Transverse colon (tissue), 4 donors: ENCODE measurements at regions not wholly inside any gene's neighbourhood (a gene's known extent, or its start where the extent isn't known, plus 50 kb on each side); places are given as distances from the start of the nearest gene placed in this dataset.

Experiments used
- DNase-seq: peaks from one replicate; pipeline ENCODE4 v3.0.0-alpha.2; 2019
- H3K27ac ChIP-seq, 4 donors: fragments of 200-600 bp; sonication (generic); 2 replicates each; pipeline ENCODE4 v1.5.1; 2016 to 2018; ENCODE audit warnings: inconsistent platforms in 4 of 4
- H3K27me3 ChIP-seq: fragments of 200-600 bp; sonication (generic); 2 replicates; pipeline ENCODE4 v1.5.1; 2017; ENCODE audit warnings: inconsistent platforms
- H3K36me3 ChIP-seq, 4 donors: fragments of 200-600 bp; sonication (generic); 2 replicates each; pipeline ENCODE4 v1.5.1; 2017 to 2019; ENCODE audit warnings: inconsistent platforms in 4 of 4
- H3K4me1 ChIP-seq, 4 donors: fragments of 200-600 bp; sonication (generic); 2 replicates each; pipeline ENCODE4 v1.5.1; 2017 to 2020; ENCODE audit warnings: inconsistent platforms in 4 of 4
- H3K4me3 ChIP-seq, 4 donors: fragments of 200-600 bp; sonication (generic); 1 replicate in 1 of 4; 2 replicates in 3 of 4; pipeline versions ENCODE4 v1.5.1 to v1.6.1; 2017 to 2019; ENCODE audit warnings: inconsistent platforms in 4 of 4
- H3K9me3 ChIP-seq, 2 donors: fragments of 200-600 bp; sonication (generic); 2 replicates each; pipeline ENCODE4 v1.5.1; 2017 to 2019; ENCODE audit warnings: inconsistent platforms in 2 of 2
- CTCF ChIP-seq, 5 experiments: fragments of 200-600 bp in 3 of 5; fragments of 450-650 bp in 2 of 5; sonication (generic) in 3 of 5; IDR thresholded peaks; 1 replicate in 2 of 5; 2 replicates in 3 of 5; pipeline ENCODE4 v1.5.1; 2016 to 2017; ENCODE audit warnings: antibody characterized with exemption in 5 of 5, inconsistent platforms in 3 of 5, mild to moderate bottlenecking in 2 of 5, moderate library complexity in 1 of 5
- EP300 ChIP-seq: sonication (generic); formaldehyde crosslinking; IDR thresholded peaks from one replicate; pipeline ENCODE4 v1.6.1; 2017; ENCODE audit warnings: antibody characterized with exemption, low read depth
- POLR2A ChIP-seq: fragments of 450-650 bp; IDR thresholded peaks from one replicate; pipeline ENCODE4 v1.6.1; 2016; ENCODE audit warnings: antibody characterized with exemption, mild to moderate bottlenecking, moderate library complexity
- POLR2AphosphoS5 ChIP-seq, 3 donors: sonication (generic); formaldehyde crosslinking; IDR thresholded peaks; one replicate each; pipeline ENCODE4 v1.6.1; 2016; ENCODE audit warnings: antibody characterized with exemption in 3 of 3
- WGBS, 2 donors: methylation state at CpG; one replicate each; pipeline ENCODE4 v1.1.5; 2018; ENCODE audit warnings: low coverage in 1 of 2; 5-methylcytosine and 5-hydroxymethylcytosine counted together
- in situ Hi-C, 4 donors: fragments of 200-750 bp; cut with MboI; loops; one replicate each; pipeline versions ENCODE4 v1.15.0 to v1.15.1; 2017; ENCODE audit warnings: low sequenced_read_pairs in 3 of 4, low pct_ligation_motif_present in 1 of 4, low pct_unique_long_range_greater_than_20kb in 1 of 4
- intact Hi-C: fragments of 100-400 bp; cut with DNase I; formaldehyde crosslinking; loops from one replicate; pipeline ENCODE4 v1.15.1; 2023; ENCODE audit warnings: low total_unique reads

GRCh38 chr16:86870380-86870779 lies 292.0 kb downstream of the FOXL1 start:
- H3K4me1 ChIP-seq = peaks cover 0 to 3% (median 0%) of the 10 kb centered on the region in 4 donors
- TF ChIP-seq EP300 (no peak), POLR2A (no peak), CTCF (IDR thresholded peaks at IDR 0.05) (no peak), POLR2AphosphoS5 (IDR thresholded peaks at IDR 0.05) (no peak)
- in situ Hi-C loops = loop anchor here in 1 of 4 donors (25.0 kb wide), 1 partner anchor 417 kb away; no protein-coding TSS in a partner anchor
- 82% methylated on average over 9 of the region's 9 CpGs; no CpG with 5 or more reads in 1 of the 2 donors for WGBS, 2 donors
- H3K36me3 ChIP-seq = no peaks in the 10 kb centered on the region
- H3K9me3 ChIP-seq = no peaks in the 10 kb centered on the region
- H3K27me3 ChIP-seq = peaks cover 6% of the 10 kb centered on the region
- no peak overlapping the region for H3K4me3 ChIP-seq
- H3K27ac ChIP-seq = no peak overlapping the region
- DNase-seq = no peak
- intact Hi-C loops = no loop called here

DNA sequence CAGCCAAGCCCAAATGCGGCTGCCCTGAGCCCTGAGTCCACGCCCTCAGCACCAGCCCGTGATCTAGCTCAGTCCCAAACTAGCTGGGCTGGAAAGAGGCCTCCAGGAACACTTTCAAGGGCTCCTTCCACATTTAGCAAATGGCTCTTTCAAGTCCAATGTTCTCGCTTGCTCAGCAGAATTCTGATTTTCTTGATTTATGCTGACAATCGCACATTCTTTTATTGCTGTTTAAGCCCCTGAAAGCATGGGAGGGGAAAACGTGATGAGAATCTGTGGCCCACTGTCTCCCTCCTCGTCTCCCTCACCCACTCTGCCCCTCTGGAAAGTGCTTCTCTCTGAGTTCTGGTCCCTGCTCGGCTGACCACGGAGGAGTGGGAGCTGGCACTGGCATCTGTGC lies 293.8 kb downstream of the FOXL1 start:
- H3K9me3 ChIP-seq = no peaks in the 10 kb centered on the region
- no peak overlapping the region for H3K4me3 ChIP-seq
- no peak for DNase-seq
- intact Hi-C loops = no loop called here
- in situ Hi-C loops = loop anchor here in 1 of 4 donors (25.0 kb wide), 1 partner anchor 415 kb away; no protein-coding TSS in a partner anchor
- H3K36me3 ChIP-seq = no peaks in the 10 kb centered on the region
- no peak overlapping the region for H3K27ac ChIP-seq
- TF ChIP-seq POLR2AphosphoS5 (IDR thresholded peaks at IDR 0.05) (no peak), POLR2A (no peak), CTCF (IDR thresholded peaks at IDR 0.05) (no peak), EP300 (no peak)
- H3K27me3 ChIP-seq = peaks cover 6% of the 10 kb centered on the region
- WGBS, 2 donors = 73 to 74% methylated on average over 3 to 9 of the region's 9 CpGs
- no peaks in the 10 kb centered on the region for H3K4me1 ChIP-seq

GRCh38 chr16:86872833-86873232 lies 294.5 kb downstream of the FOXL1 start:
- Histone ChIP-seq H3K36me3 (no peaks in the 10 kb centered on the region), H3K27me3 (peaks cover 7% of the 10 kb centered on the region), H3K27ac (no peak overlapping the region), H3K9me3 (no peaks in the 10 kb centered on the region), H3K4me1 (no peaks in the 10 kb centered on the region), H3K4me3 (no peak overlapping the region)
- WGBS, 2 donors = 70 to 98% methylated on average over 2 to 8 of the region's 8 CpGs
- TF ChIP-seq POLR2A (no peak), POLR2AphosphoS5 (IDR thresholded peaks at IDR 0.05) (no peak)
- DNase-seq = no peak
- in situ Hi-C loops (loop anchor here in 1 of 4 donors (25.0 kb wide), 1 partner anchor 414 kb away; no protein-coding TSS in a partner anchor), intact Hi-C loops (no loop called here)

DNA sequence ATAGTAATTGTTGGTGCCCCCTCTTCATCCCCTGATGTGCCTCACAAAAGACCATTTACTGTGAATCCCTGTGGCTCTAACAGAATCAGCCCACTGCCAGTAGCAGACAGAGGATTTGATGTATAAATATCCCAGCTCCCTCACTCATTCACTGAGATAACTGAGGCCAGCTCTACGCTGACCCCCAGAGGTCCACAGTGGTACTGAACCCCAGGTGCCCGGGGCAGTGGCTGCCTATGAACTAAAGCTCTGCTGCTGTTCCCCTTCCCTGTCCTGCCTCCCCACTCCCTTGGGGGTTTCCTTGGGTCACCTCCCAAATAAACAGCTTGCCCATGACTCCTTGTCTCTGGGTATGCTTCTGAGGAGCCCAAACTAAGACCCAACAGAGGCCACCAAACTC lies 295.8 kb downstream of the FOXL1 start:
- no peak for TF ChIP-seq POLR2AphosphoS5 (IDR thresholded peaks at IDR 0.05)
- peak in 4 of 5 experiments; percentile 16 to 50 (median 40) for TF ChIP-seq CTCF (IDR thresholded peaks at IDR 0.05)
- Histone ChIP-seq H3K4me3 (no peak overlapping the region), H3K27me3 (peaks cover 19% of the 10 kb centered on the region), H3K36me3 (no peaks in the 10 kb centered on the region), H3K9me3 (no peaks in the 10 kb centered on the region), H3K4me1 (no peaks in the 10 kb centered on the region), H3K27ac (no peak overlapping the region)
- intact Hi-C loops = no loop called here
- in situ Hi-C loops = loop anchor here in 1 of 4 donors (25.0 kb wide), 1 partner anchor 413 kb away; no protein-coding TSS in a partner anchor
- WGBS, 2 donors = 60% methylated on average over 2 of the region's 2 CpGs; no CpG with 5 or more reads in 1 of the 2 donors
- no peak for DNase-seq

DNA sequence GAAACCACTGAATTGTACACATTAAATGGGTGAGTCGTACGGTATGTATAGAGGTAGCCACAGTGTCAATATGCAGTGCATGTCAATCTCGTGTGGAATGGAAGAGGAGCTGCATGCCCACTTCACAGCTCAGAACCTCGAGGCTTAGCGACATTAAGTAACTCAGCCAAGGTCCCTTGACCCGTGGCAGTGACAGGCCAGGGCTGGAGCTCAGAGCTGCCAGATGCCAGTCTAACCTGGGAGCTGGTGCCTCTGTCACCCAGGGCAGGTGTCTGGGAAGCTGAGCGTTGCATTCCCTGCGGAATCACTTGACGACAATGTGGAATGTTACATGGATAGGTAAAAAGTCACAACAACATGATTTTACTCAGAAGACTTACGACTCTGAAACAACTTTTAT lies 298.1 kb downstream of the FOXL1 start:
- TF ChIP-seq POLR2A (no peak), EP300 (no peak), CTCF (IDR thresholded peaks at IDR 0.05) (no peak), POLR2AphosphoS5 (IDR thresholded peaks at IDR 0.05) (no peak)
- Histone ChIP-seq H3K4me3 (no peak overlapping the region), H3K9me3 (no peaks in the 10 kb centered on the region), H3K27ac (no peak overlapping the region), H3K27me3 (peaks cover 25% of the 10 kb centered on the region), H3K4me1 (no peaks in the 10 kb centered on the region), H3K36me3 (no peaks in the 10 kb centered on the region)
- intact Hi-C loops (no loop called here), in situ Hi-C loops (no loop called here)
- DNase-seq = no peak
- 78 to 94% methylated on average over 2 to 10 of the region's 10 CpGs for WGBS, 2 donors
